ENCODE measurements at regions not wholly inside any gene's neighbourhood (a gene's known extent, or its start where the extent isn't known, plus 50 kb on each side); places are given as distances from the start of the nearest gene placed in this dataset.

DNA sequence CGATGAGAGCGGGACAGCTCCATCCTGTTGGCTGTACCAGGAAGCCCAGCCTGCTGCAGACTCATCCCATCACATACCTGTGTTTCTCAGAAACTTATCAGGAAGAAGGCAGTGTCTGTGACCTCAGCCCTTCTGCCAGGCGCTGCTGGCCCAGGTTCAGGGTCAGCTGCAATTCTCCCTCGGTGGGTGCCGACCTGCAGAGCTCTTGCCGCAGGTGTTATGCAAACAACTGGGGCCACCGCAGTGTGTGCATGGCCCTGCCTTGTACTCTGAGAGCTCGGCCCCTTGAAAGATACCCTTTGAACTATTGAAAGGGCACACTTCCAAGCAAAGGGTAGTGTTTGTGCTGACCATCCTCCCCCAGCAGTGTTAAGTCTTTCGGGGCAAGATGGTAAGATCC lies 322.2 kb upstream of the DIO3 start (continued):
- peak; percentile 73 for TF ChIP-seq ZNF331 (CRISPR knock-in tag; IDR thresholded peaks at IDR 0.05)
- TF ChIP-seq DMAP1 (CRISPR knock-in tag; IDR thresholded peaks at IDR 0.05) = no peak; the same call in 1 of the 2 replicates
- no peak for TF ChIP-seq ZNF136 (CRISPR knock-in tag; IDR thresholded peaks at IDR 0.05; ENCODE audit: low read depth)
- TF ChIP-seq, protein P1, sequence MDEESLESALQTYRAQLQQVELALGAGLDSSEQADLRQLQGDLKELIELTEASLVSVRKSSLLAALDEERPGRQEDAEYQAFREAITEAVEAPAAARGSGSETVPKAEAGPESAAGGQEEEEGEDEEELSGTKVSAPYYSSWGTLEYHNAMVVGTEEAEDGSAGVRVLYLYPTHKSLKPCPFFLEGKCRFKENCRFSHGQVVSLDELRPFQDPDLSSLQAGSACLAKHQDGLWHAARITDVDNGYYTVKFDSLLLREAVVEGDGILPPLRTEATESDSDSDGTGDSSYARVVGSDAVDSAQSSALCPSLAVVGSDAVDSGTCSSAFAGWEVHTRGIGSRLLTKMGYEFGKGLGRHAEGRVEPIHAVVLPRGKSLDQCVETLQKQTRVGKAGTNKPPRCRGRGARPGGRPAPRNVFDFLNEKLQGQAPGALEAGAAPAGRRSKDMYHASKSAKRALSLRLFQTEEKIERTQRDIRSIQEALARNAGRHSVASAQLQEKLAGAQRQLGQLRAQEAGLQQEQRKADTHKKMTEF (CRISPR knock-in tag; IDR thresholded peaks at IDR 0.05) = peak; percentile 72; the same call in 1 of the 2 replicates
- TF ChIP-seq, protein P2, sequence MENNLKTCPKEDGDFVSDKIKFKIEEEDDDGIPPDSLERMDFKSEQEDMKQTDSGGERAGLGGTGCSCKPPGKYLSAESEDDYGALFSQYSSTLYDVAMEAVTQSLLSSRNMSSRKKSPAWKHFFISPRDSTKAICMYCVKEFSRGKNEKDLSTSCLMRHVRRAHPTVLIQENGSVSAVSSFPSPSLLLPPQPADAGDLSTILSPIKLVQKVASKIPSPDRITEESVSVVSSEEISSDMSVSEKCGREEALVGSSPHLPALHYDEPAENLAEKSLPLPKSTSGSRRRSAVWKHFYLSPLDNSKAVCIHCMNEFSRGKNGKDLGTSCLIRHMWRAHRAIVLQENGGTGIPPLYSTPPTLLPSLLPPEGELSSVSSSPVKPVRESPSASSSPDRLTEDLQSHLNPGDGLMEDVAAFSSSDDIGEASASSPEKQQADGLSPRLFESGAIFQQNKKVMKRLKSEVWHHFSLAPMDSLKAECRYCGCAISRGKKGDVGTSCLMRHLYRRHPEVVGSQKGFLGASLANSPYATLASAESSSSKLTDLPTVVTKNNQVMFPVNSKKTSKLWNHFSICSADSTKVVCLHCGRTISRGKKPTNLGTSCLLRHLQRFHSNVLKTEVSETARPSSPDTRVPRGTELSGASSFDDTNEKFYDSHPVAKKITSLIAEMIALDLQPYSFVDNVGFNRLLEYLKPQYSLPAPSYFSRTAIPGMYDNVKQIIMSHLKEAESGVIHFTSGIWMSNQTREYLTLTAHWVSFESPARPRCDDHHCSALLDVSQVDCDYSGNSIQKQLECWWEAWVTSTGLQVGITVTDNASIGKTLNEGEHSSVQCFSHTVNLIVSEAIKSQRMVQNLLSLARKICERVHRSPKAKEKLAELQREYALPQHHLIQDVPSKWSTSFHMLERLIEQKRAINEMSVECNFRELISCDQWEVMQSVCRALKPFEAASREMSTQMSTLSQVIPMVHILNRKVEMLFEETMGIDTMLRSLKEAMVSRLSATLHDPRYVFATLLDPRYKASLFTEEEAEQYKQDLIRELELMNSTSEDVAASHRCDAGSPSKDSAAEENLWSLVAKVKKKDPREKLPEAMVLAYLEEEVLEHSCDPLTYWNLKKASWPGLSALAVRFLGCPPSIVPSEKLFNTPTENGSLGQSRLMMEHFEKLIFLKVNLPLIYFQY (CRISPR knock-in tag; IDR thresholded peaks at IDR 0.05; ENCODE audit: borderline replicate concordance) = no peak; the same call in 1 of the 2 replicates
- TF ChIP-seq ZNF589 (CRISPR knock-in tag; conservative IDR thresholded peaks at IDR 0.05) = no peak
- TF ChIP-seq SRY (CRISPR knock-in tag; IDR thresholded peaks at IDR 0.05) = no peak
- peak; percentile 94 for TF ChIP-seq TBX2 (CRISPR knock-in tag; IDR thresholded peaks at IDR 0.05; ENCODE audit: borderline replicate concordance)
- TF ChIP-seq, protein P3, sequence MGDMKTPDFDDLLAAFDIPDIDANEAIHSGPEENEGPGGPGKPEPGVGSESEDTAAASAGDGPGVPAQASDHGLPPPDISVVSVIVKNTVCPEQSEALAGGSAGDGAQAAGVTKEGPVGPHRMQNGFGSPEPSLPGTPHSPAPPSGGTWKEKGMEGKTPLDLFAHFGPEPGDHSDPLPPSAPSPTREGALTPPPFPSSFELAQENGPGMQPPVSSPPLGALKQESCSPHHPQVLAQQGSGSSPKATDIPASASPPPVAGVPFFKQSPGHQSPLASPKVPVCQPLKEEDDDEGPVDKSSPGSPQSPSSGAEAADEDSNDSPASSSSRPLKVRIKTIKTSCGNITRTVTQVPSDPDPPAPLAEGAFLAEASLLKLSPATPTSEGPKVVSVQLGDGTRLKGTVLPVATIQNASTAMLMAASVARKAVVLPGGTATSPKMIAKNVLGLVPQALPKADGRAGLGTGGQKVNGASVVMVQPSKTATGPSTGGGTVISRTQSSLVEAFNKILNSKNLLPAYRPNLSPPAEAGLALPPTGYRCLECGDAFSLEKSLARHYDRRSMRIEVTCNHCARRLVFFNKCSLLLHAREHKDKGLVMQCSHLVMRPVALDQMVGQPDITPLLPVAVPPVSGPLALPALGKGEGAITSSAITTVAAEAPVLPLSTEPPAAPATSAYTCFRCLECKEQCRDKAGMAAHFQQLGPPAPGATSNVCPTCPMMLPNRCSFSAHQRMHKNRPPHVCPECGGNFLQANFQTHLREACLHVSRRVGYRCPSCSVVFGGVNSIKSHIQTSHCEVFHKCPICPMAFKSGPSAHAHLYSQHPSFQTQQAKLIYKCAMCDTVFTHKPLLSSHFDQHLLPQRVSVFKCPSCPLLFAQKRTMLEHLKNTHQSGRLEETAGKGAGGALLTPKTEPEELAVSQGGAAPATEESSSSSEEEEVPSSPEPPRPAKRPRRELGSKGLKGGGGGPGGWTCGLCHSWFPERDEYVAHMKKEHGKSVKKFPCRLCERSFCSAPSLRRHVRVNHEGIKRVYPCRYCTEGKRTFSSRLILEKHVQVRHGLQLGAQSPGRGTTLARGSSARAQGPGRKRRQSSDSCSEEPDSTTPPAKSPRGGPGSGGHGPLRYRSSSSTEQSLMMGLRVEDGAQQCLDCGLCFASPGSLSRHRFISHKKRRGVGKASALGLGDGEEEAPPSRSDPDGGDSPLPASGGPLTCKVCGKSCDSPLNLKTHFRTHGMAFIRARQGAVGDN (CRISPR knock-in tag; IDR thresholded peaks at IDR 0.05) = peak; percentile 75
- TF ChIP-seq, protein P4, sequence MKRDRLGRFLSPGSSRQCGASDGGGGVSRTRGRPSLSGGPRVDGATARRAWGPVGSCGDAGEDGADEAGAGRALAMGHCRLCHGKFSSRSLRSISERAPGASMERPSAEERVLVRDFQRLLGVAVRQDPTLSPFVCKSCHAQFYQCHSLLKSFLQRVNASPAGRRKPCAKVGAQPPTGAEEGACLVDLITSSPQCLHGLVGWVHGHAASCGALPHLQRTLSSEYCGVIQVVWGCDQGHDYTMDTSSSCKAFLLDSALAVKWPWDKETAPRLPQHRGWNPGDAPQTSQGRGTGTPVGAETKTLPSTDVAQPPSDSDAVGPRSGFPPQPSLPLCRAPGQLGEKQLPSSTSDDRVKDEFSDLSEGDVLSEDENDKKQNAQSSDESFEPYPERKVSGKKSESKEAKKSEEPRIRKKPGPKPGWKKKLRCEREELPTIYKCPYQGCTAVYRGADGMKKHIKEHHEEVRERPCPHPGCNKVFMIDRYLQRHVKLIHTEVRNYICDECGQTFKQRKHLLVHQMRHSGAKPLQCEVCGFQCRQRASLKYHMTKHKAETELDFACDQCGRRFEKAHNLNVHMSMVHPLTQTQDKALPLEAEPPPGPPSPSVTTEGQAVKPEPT (CRISPR knock-in tag; IDR thresholded peaks at IDR 0.05; ENCODE audit: low read depth) = no peak
- no peak for TF ChIP-seq NAIF1 (CRISPR knock-in tag; IDR thresholded peaks at IDR 0.05; ENCODE audit: borderline replicate concordance)
- 0 out of 2 replicates have a peak, but pooled peaks have one; percentile 37 for TF ChIP-seq ARNTL (CRISPR knock-in tag; IDR thresholded peaks at IDR 0.05)
- no peak for TF ChIP-seq ARNT (IDR thresholded peaks at IDR 0.05)
- no peak for TF ChIP-seq GABPA (IDR thresholded peaks at IDR 0.05; ENCODE audit: low read depth, low read length)
- TF ChIP-seq GABPA (CRISPR knock-in tag; IDR thresholded peaks at IDR 0.05; ENCODE audit: low read depth) = peak; percentile 32; the same call in 1 of the 2 replicates
- TF ChIP-seq ZBTB3 (CRISPR knock-in tag; IDR thresholded peaks at IDR 0.05; ENCODE audit: borderline replicate concordance, low read depth) = peak; percentile 92
- peak; percentile 74; the same call in 1 of the 2 replicates for TF ChIP-seq ISL2 (CRISPR knock-in tag; IDR thresholded peaks at IDR 0.05)
- no peak for TF ChIP-seq SOX13 (IDR thresholded peaks at IDR 0.05)
- peak in 1 of 2 experiments; percentile 83; a peak in 2 of 4 replicates for TF ChIP-seq SOX13 (CRISPR knock-in tag; conservative IDR thresholded peaks at IDR 0.05 in 1 of 2, IDR thresholded peaks at IDR 0.05 in 1 of 2)
